ENCODE measurements at regions not wholly inside any gene's neighbourhood (a gene's known extent, or its start where the extent isn't known, plus 50 kb on each side); places are given as distances from the start of the nearest gene placed in this dataset.
"Not testable (repeated sequence)": the region's sequence is repeated elsewhere in the genome, so short reads cannot be mapped to it uniquely, and the experiment has no call there.

- DNase-seq = no peak
Measured at GRCh38 chr16:62404842-62405611, 368.8 kb upstream of the CDH8 start.

- no peak for DNase-seq
Measured at GRCh38 chr16:62392698-62393097, 356.5 kb upstream of the CDH8 start.

GRCh38 chr16:62391940-62392339 is 355.7 kb upstream of the CDH8 start:
- no peak for DNase-seq

GRCh38 chr16:62391134-62391533 is 354.9 kb upstream of the CDH8 start:
- no peak for DNase-seq

- DNase-seq = no peak
Measured at GRCh38 chr16:62390214-62390613, 354.0 kb upstream of the CDH8 start.

- no peak for DNase-seq
Measured at GRCh38 chr16:62386411-62386810, 350.2 kb upstream of the CDH8 start.

GRCh38 chr16:62383941-62384340 is 347.7 kb upstream of the CDH8 start:
- DNase-seq = no peak

- DNase-seq = no peak
Measured at GRCh38 chr16:62370445-62370844, 334.2 kb upstream of the CDH8 start.

GRCh38 chr16:62363501-62363900 is 327.3 kb upstream of the CDH8 start:
- DNase-seq = no peak

GRCh38 chr16:62353355-62353754 is 317.1 kb upstream of the CDH8 start:
- DNase-seq = no peak

GRCh38 chr16:62342216-62342615 is 306.0 kb upstream of the CDH8 start:
- DNase-seq = no peak

GRCh38 chr16:62335356-62335755 is 299.1 kb upstream of the CDH8 start:
- no peak for DNase-seq

- DNase-seq = no peak
Measured at GRCh38 chr16:62321606-62322005, 285.4 kb upstream of the CDH8 start.

GRCh38 chr16:62298600-62298999 is 262.4 kb upstream of the CDH8 start:
- DNase-seq = no peak

- no peak for DNase-seq
Measured at GRCh38 chr16:62294213-62294972, 258.2 kb upstream of the CDH8 start.

GRCh38 chr16:62288990-62289629 is 252.9 kb upstream of the CDH8 start:
- no peak for DNase-seq

- DNase-seq = no peak
Measured at GRCh38 chr16:62280506-62280905, 244.3 kb upstream of the CDH8 start.

GRCh38 chr16:62277942-62278341 is 241.7 kb upstream of the CDH8 start:
- DNase-seq = no peak

GRCh38 chr16:62276637-62277036 is 240.4 kb upstream of the CDH8 start:
- DNase-seq = no peak

- DNase-seq = no peak
Measured at GRCh38 chr16:62272035-62272434, 235.8 kb upstream of the CDH8 start.

GRCh38 chr16:62261760-62262159 is 225.5 kb upstream of the CDH8 start:
- DNase-seq = no peak

- not testable (repeated sequence) for DNase-seq
Measured at GRCh38 chr16:62258931-62259435, 222.7 kb upstream of the CDH8 start.

GRCh38 chr16:62256406-62256805 is 220.2 kb upstream of the CDH8 start:
- DNase-seq = no peak

GRCh38 chr16:62254847-62255246 is 218.6 kb upstream of the CDH8 start:
- DNase-seq = no peak
